HG02642 (cell line): ENCODE measurements at regions not wholly inside any gene's neighbourhood (a gene's known extent, or its start where the extent isn't known, plus 50 kb on each side); places are given as distances from the start of the nearest gene placed in this dataset.
"Not testable (repeated sequence)": the region's sequence is repeated elsewhere in the genome, so short reads cannot be mapped to it uniquely, and the experiment has no call there.

Experiments
- ATAC-seq: cut with Tn5 transposase; IDR thresholded peaks from one replicate; pipeline ENCODE4 v1.9.1; 2021; ENCODE audit warnings: mild to moderate bottlenecking; ENCODE audit not compliant: unreplicated experiment, poor library complexity

- ATAC-seq = no peak
Observed at GRCh38 chr2:16025876-16026640, 85.7 kb downstream of the MYCN start.

- no peak for ATAC-seq
Observed at GRCh38 chr2:16025211-16025875, 85.0 kb downstream of the MYCN start.

GRCh38 chr2:16024628-16025027 lies 84.3 kb downstream of the MYCN start:
- ATAC-seq = not testable (repeated sequence)

GRCh38 chr2:16023506-16024360 lies 83.4 kb downstream of the MYCN start:
- ATAC-seq = no peak

GRCh38 chr2:16022548-16023240 lies 82.3 kb downstream of the MYCN start:
- no peak for ATAC-seq

GRCh38 chr2:16021611-16022363 lies 81.4 kb downstream of the MYCN start:
- ATAC-seq = no peak

GRCh38 chr2:16020389-16021008 lies 80.1 kb downstream of the MYCN start:
- ATAC-seq = no peak

- no peak for ATAC-seq
Observed at GRCh38 chr2:16019617-16020351, 79.4 kb downstream of the MYCN start.

GRCh38 chr2:16019060-16019480 lies 78.7 kb downstream of the MYCN start:
- ATAC-seq = no peak

- no peak for ATAC-seq
Observed at GRCh38 chr2:16018277-16019059, 78.1 kb downstream of the MYCN start.

GRCh38 chr2:16016282-16016681 lies 75.9 kb downstream of the MYCN start:
- no peak for ATAC-seq

- no peak for ATAC-seq
Observed at GRCh38 chr2:16015903-16016265, 75.5 kb downstream of the MYCN start.

GRCh38 chr2:16015210-16015902 lies 75.0 kb downstream of the MYCN start:
- no peak for ATAC-seq

GRCh38 chr2:16014802-16015201 lies 74.5 kb downstream of the MYCN start:
- no peak for ATAC-seq

GRCh38 chr2:16014041-16014787 lies 73.9 kb downstream of the MYCN start:
- ATAC-seq = no peak

GRCh38 chr2:16013359-16013911 lies 73.1 kb downstream of the MYCN start:
- ATAC-seq = no peak
